Gastrocnemius medialis (tissue), 4 donors: ENCODE measurements at regions not wholly inside any gene's neighbourhood (a gene's known extent, or its start where the extent isn't known, plus 50 kb on each side); places are given as distances from the start of the nearest gene placed in this dataset.

Source experiments
- ATAC-seq, 2 donors: fragments of 150-250 bp; one replicate each; pipeline ENCODE4 v1.9.1; 2016
- DNase-seq, 2 donors: peaks; one replicate each; pipeline ENCODE4 v3.0.0-alpha.2; 2019
- H3K27ac ChIP-seq, 4 donors: fragments of 200-600 bp; sonication (generic); 1 replicate in 1 of 4; 2 replicates in 3 of 4; pipeline ENCODE4 v1.5.1; 2016 to 2018; ENCODE audit warnings: mild to moderate bottlenecking in 2 of 4, moderate library complexity in 1 of 4
- H3K27me3 ChIP-seq, 3 donors: fragments of 200-600 bp; sonication (generic) in 2 of 3; 1 replicate in 1 of 3; 2 replicates in 2 of 3; pipeline versions ENCODE4 v1.5.1 to v1.6.0; 2016 to 2019; ENCODE audit warnings: mild to moderate bottlenecking in 1 of 3, moderate library complexity in 1 of 3
- H3K36me3 ChIP-seq, 2 donors: fragments of 200-600 bp; sonication (generic) in 1 of 2; one replicate each; pipeline ENCODE4 v1.5.1; 2017 to 2018
- H3K4me1 ChIP-seq, 2 donors: fragments of 200-600 bp; sonication (generic) in 1 of 2; one replicate each; pipeline ENCODE4 v1.5.1; 2016 to 2017; ENCODE audit warnings: mild to moderate bottlenecking in 2 of 2
- H3K4me3 ChIP-seq, 4 donors: fragments of 200-600 bp; sonication (generic) in 3 of 4; 1 replicate in 1 of 4; 2 replicates in 3 of 4; pipeline ENCODE4 v1.5.1; 2016 to 2019; ENCODE audit warnings: mild to moderate bottlenecking in 2 of 4
- H3K9me3 ChIP-seq, 3 donors: fragments of 200-600 bp; sonication (generic) in 2 of 3; 1 replicate in 1 of 3; 2 replicates in 2 of 3; pipeline ENCODE4 v1.5.1; 2016 to 2019
- CTCF ChIP-seq, 5 experiments: fragments of 450-650 bp in 3 of 5; fragments of 200-600 bp in 2 of 5; sonication (generic) in 2 of 5; IDR thresholded peaks in 4 of 5; conservative IDR thresholded peaks in 1 of 5; 1 replicate in 4 of 5; 2 replicates in 1 of 5; pipeline ENCODE4 v1.5.1; 2016 to 2019; ENCODE audit warnings: antibody characterized with exemption in 5 of 5, mild to moderate bottlenecking in 3 of 5, moderate library complexity in 3 of 5
- POLR2A ChIP-seq, 2 donors: fragments of 450-650 bp; IDR thresholded peaks; one replicate each; pipeline ENCODE4 v1.6.1; 2017; ENCODE audit warnings: antibody characterized with exemption in 2 of 2, mild to moderate bottlenecking in 2 of 2, moderate library complexity in 2 of 2
- in situ Hi-C, 4 donors: fragments of 200-750 bp; cut with MboI; loops; one replicate each; pipeline versions ENCODE4 v1.15.0 to v1.8.0; 2017; ENCODE audit warnings: low sequenced_read_pairs in 4 of 4
- intact Hi-C: fragments of 100-400 bp; cut with DNase I; formaldehyde crosslinking; loops from one replicate; pipeline ENCODE4 v1.15.1; 2023; ENCODE audit warnings: low total_unique reads

DNA sequence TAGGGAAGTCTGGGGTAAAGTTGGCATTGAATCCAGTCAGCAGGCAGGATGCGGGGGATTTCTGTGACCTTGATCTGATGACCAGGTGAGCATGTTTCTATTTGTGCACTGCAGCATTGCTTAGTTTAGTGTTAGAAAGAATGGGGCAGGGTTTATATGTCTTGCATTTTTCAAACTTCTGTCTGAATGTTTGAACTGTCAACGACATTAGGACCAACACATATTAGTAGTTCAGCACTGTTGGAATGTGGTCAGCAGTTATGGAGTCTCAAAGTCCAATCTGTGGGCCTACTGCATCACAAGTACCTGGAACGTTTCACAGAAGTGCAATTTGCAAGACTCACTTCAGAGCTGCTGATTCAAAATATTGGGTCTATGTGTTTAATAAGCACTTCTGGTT is 276.6 kb upstream of the BMP2 start:
- TF ChIP-seq CTCF (IDR thresholded peaks at IDR 0.05 in 4 of 5, conservative IDR thresholded peaks at IDR 0.05 in 1 of 5) (no peak), POLR2A (IDR thresholded peaks at IDR 0.05) (no peak)
- in situ Hi-C loops: no loop called here
- H3K27ac ChIP-seq: no peak overlapping the region

GRCh38 chr20:6489361-6490171 is 277.9 kb upstream of the BMP2 start:
- no peaks in the 10 kb centered on the region for H3K9me3 ChIP-seq
- H3K4me3 ChIP-seq: no peak overlapping the region
- in situ Hi-C loops: no loop called here
- TF ChIP-seq CTCF (IDR thresholded peaks at IDR 0.05 in 4 of 5, conservative IDR thresholded peaks at IDR 0.05 in 1 of 5) (no peak), POLR2A (IDR thresholded peaks at IDR 0.05) (no peak)
- H3K27ac ChIP-seq: no peak overlapping the region
- intact Hi-C loops: no loop called here
- H3K27me3 ChIP-seq: no peaks in the 10 kb centered on the region
- no peak for DNase-seq
- no peaks in the 10 kb centered on the region for H3K4me1 ChIP-seq
- no peak for ATAC-seq
- no peaks in the 10 kb centered on the region for H3K36me3 ChIP-seq

More for the DNA sequence above, 276.6 kb upstream of the BMP2 start:
- H3K9me3 ChIP-seq: no peaks in the 10 kb centered on the region
- no peaks in the 10 kb centered on the region for H3K4me1 ChIP-seq
- intact Hi-C loops: no loop called here
- no peaks in the 10 kb centered on the region for H3K36me3 ChIP-seq
- H3K27me3 ChIP-seq: no peaks in the 10 kb centered on the region
- DNase-seq: no peak
- no peak for ATAC-seq
- no peak overlapping the region for H3K4me3 ChIP-seq

- H3K27ac ChIP-seq: no peak overlapping the region
- H3K36me3 ChIP-seq: no peaks in the 10 kb centered on the region
- no peak overlapping the region for H3K4me3 ChIP-seq
- in situ Hi-C loops (no loop called here), intact Hi-C loops (no loop called here)
- TF ChIP-seq CTCF (IDR thresholded peaks at IDR 0.05 in 4 of 5, conservative IDR thresholded peaks at IDR 0.05 in 1 of 5) (no peak), POLR2A (IDR thresholded peaks at IDR 0.05) (no peak)
- H3K4me1 ChIP-seq: no peaks in the 10 kb centered on the region
- H3K9me3 ChIP-seq: no peaks in the 10 kb centered on the region
- DNase-seq (no peak), ATAC-seq (no peak)
- H3K27me3 ChIP-seq: no peaks in the 10 kb centered on the region
These were observed 282.1 kb upstream of the BMP2 start for GRCh38 chr20:6485351-6485750.

- Histone ChIP-seq H3K4me3 (no peak overlapping the region), H3K27me3 (no peaks in the 10 kb centered on the region), H3K4me1 (no peaks in the 10 kb centered on the region), H3K9me3 (no peaks in the 10 kb centered on the region), H3K27ac (no peak overlapping the region), H3K36me3 (no peaks in the 10 kb centered on the region)
- DNase-seq (no peak), ATAC-seq (no peak)
- intact Hi-C loops: no loop called here
- TF ChIP-seq CTCF (IDR thresholded peaks at IDR 0.05 in 4 of 5, conservative IDR thresholded peaks at IDR 0.05 in 1 of 5) (no peak), POLR2A (IDR thresholded peaks at IDR 0.05) (no peak)
- in situ Hi-C loops: no loop called here
These were observed 283.8 kb upstream of the BMP2 start for GRCh38 chr20:6483727-6484126.

GRCh38 chr20:6482486-6482885 is 285.0 kb upstream of the BMP2 start:
- Histone ChIP-seq H3K27me3 (no peaks in the 10 kb centered on the region), H3K27ac (no peak overlapping the region), H3K36me3 (no peaks in the 10 kb centered on the region), H3K4me3 (no peak overlapping the region), H3K4me1 (no peaks in the 10 kb centered on the region), H3K9me3 (no peaks in the 10 kb centered on the region)
- intact Hi-C loops (no loop called here), in situ Hi-C loops (no loop called here)
- ATAC-seq: no peak
- TF ChIP-seq CTCF (IDR thresholded peaks at IDR 0.05 in 4 of 5, conservative IDR thresholded peaks at IDR 0.05 in 1 of 5): no peak
- no peak for TF ChIP-seq POLR2A (IDR thresholded peaks at IDR 0.05)
- DNase-seq: no peak
